CD1c-positive myeloid dendritic cell (primary cell): ENCODE measurements at regions not wholly inside any gene's neighbourhood (a gene's known extent, or its start where the extent isn't known, plus 50 kb on each side); places are given as distances from the start of the nearest gene placed in this dataset.
"Not testable (repeated sequence)": the region's sequence is repeated elsewhere in the genome, so short reads cannot be mapped to it uniquely, and the experiment has no call there.

Experiments
- DNase-seq: peaks from one replicate; pipeline ENCODE4 v3.0.0-alpha.2; 2016; ENCODE audit errors: extremely low spot score

- no peak for DNase-seq
These were observed 78.0 kb upstream of the HNMT start for GRCh38 chr2:137886083-137886831.

GRCh38 chr2:137888845-137889244 lies 75.4 kb upstream of the HNMT start:
- DNase-seq = no peak

GRCh38 chr2:137892739-137893138 lies 71.5 kb upstream of the HNMT start:
- no peak for DNase-seq

- DNase-seq = no peak
These were observed 71.1 kb upstream of the HNMT start for GRCh38 chr2:137893145-137893544.

GRCh38 chr2:137896467-137896866 lies 67.8 kb upstream of the HNMT start:
- no peak for DNase-seq

GRCh38 chr2:137897082-137897481 lies 67.2 kb upstream of the HNMT start:
- DNase-seq = no peak

- DNase-seq = no peak
These were observed 63.7 kb upstream of the HNMT start for GRCh38 chr2:137900421-137901141.

- peak; percentile 57 for DNase-seq
These were observed 53.6 kb upstream of the HNMT start for GRCh38 chr2:137910641-137911040.

- no peak for DNase-seq
These were observed 51.9 kb upstream of the HNMT start for GRCh38 chr2:137912371-137912770.

- DNase-seq = no peak
These were observed 51.1 kb upstream of the HNMT start for GRCh38 chr2:137913169-137913568.

GRCh38 chr2:137913648-137914047 lies 50.6 kb upstream of the HNMT start:
- DNase-seq = not testable (repeated sequence)
